RWPE2 (cell line): ENCODE measurements at regions not wholly inside any gene's neighbourhood (a gene's known extent, or its start where the extent isn't known, plus 50 kb on each side); places are given as distances from the start of the nearest gene placed in this dataset.

Experiments
- ATAC-seq: fragments of 200-7000 bp; cut with Tn5 transposase; 3 replicates; pipeline ENCODE4 v1.9.1; 2021; ENCODE audit warnings: low read depth
- DNase-seq: peaks from one replicate; pipeline ENCODE4 v3.0.0-alpha.2; 2020; ENCODE audit warnings: low spot score
- H3K27ac ChIP-seq: fragments of 450-650 bp; 2 replicates; pipeline ENCODE4 v1.5.1; 2017; ENCODE audit warnings: mild to moderate bottlenecking; ENCODE audit not compliant: poor library complexity, severe bottlenecking
- H3K27me3 ChIP-seq: fragments of 250-450 bp; sonication (Bioruptor Pico); 2 replicates; pipeline ENCODE4 v1.5.1; 2021; ENCODE audit warnings: mild to moderate bottlenecking, moderate library complexity; ENCODE audit not compliant: insufficient read depth, poor library complexity, severe bottlenecking
- H3K36me3 ChIP-seq: fragments of 250-450 bp; sonication (Bioruptor Pico); 2 replicates; pipeline ENCODE4 v1.5.1; 2020; ENCODE audit warnings: low read depth, mild to moderate bottlenecking, moderate library complexity
- H3K4me1 ChIP-seq: fragments of 250-450 bp; sonication (Bioruptor Pico); 2 replicates; pipeline ENCODE4 v1.5.1; 2021; ENCODE audit warnings: mild to moderate bottlenecking, moderate library complexity; ENCODE audit not compliant: insufficient read depth, poor library complexity, severe bottlenecking
- H3K4me3 ChIP-seq: fragments of 250-450 bp; sonication (Bioruptor Pico); 2 replicates; pipeline ENCODE4 v1.5.1; 2021; ENCODE audit warnings: mild to moderate bottlenecking, moderate library complexity; ENCODE audit not compliant: severe bottlenecking
- H3K9me3 ChIP-seq: fragments of 250-450 bp; sonication (Bioruptor Pico); 2 replicates; pipeline ENCODE4 v1.5.1; 2021; ENCODE audit warnings: mild to moderate bottlenecking, moderate library complexity; ENCODE audit not compliant: severe bottlenecking
- TF ChIP-seq, protein P1 (sequence below): fragments of 450-650 bp; IDR thresholded peaks from one replicate; pipeline ENCODE4 v1.5.1; 2017; ENCODE audit warnings: mild to moderate bottlenecking, moderate library complexity; ENCODE audit not compliant: poor library complexity, severe bottlenecking

DNA sequence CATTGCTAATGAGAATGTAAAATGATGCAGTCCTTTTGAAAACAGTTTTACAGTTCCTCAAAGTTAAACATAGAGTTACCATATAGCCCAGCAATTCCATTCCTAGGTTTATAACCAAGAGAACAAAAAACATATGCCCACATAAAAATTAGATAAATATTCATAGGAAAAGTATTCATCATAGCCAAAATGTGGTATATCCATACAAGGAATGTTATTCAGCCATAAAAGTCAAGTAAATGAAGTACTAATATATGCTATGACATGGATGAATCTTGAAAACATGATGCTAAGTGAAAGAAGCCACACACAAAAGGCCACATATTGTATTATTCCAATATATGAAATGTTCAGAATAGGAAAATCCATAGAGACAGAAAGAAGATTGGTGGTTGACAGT lies 158.0 kb upstream of the CARMIL1 start:
- Histone ChIP-seq H3K27me3 (no peaks in the 10 kb centered on the region), H3K9me3 (no peaks in the 10 kb centered on the region), H3K27ac (no peak overlapping the region), H3K4me3 (no peak overlapping the region), H3K36me3 (no peaks in the 10 kb centered on the region), H3K4me1 (no peaks in the 10 kb centered on the region)
- TF ChIP-seq, protein P1, sequence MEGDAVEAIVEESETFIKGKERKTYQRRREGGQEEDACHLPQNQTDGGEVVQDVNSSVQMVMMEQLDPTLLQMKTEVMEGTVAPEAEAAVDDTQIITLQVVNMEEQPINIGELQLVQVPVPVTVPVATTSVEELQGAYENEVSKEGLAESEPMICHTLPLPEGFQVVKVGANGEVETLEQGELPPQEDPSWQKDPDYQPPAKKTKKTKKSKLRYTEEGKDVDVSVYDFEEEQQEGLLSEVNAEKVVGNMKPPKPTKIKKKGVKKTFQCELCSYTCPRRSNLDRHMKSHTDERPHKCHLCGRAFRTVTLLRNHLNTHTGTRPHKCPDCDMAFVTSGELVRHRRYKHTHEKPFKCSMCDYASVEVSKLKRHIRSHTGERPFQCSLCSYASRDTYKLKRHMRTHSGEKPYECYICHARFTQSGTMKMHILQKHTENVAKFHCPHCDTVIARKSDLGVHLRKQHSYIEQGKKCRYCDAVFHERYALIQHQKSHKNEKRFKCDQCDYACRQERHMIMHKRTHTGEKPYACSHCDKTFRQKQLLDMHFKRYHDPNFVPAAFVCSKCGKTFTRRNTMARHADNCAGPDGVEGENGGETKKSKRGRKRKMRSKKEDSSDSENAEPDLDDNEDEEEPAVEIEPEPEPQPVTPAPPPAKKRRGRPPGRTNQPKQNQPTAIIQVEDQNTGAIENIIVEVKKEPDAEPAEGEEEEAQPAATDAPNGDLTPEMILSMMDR = no peak
- ATAC-seq (no peak), DNase-seq (no peak)

DNA sequence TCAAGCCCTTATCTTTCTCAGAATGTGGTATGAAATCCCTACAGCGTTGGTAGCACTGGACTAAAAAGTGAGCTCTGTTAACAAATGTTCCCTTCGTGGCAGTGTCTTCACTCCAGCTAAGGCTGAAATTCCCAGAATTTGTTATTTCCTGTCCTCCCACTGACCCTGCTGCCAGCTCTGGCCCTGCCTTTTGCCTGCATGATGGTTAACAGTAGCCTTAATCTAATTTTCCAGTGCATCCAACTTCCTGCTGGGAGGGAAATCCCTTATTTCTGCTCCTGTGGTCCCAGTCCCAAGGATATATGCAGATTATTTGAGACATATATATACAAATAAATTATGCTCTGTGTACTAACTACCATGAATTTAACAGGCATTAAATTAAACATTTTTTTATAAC lies 157.2 kb upstream of the CARMIL1 start:
- Histone ChIP-seq H3K9me3 (no peaks in the 10 kb centered on the region), H3K4me1 (no peaks in the 10 kb centered on the region), H3K36me3 (no peaks in the 10 kb centered on the region), H3K27me3 (no peaks in the 10 kb centered on the region), H3K27ac (no peak overlapping the region), H3K4me3 (no peak overlapping the region)
- ATAC-seq (no peak), DNase-seq (no peak)
- TF ChIP-seq, protein P1 = no peak

DNA sequence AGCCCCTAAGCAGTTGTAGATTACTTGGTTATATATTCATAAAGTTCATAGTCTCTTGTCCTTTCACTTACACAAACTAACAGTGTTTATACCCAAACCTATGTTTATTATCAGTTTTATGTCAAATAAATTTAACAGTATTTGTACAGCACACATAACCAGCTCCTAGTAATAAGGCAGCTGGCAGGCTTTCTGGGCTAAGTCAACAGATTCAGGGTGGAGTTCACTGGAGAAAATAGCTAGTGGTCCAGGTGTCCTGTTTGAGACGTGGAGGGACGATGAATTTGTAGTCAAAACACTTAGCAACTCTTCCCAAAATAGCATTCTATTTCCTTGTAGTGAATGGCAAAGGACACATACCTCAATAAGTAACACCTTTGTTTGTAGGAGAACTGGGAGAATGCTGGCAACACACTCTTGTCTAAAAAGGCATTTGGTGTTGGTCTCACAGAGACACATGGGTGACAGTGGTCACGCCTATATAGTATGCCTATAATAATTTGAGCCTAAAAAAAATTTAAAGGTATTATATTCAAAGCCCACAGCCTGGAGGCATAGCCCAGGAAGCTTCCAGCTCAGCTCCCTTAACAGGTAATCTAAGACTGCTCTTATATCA lies 156.4 kb upstream of the CARMIL1 start:
- Histone ChIP-seq H3K27me3 (no peaks in the 10 kb centered on the region), H3K9me3 (no peaks in the 10 kb centered on the region), H3K27ac (no peak overlapping the region), H3K36me3 (no peaks in the 10 kb centered on the region), H3K4me1 (no peaks in the 10 kb centered on the region), H3K4me3 (no peak overlapping the region)
- no peak for DNase-seq
- no peak for ATAC-seq
- TF ChIP-seq, protein P1 = no peak

DNA sequence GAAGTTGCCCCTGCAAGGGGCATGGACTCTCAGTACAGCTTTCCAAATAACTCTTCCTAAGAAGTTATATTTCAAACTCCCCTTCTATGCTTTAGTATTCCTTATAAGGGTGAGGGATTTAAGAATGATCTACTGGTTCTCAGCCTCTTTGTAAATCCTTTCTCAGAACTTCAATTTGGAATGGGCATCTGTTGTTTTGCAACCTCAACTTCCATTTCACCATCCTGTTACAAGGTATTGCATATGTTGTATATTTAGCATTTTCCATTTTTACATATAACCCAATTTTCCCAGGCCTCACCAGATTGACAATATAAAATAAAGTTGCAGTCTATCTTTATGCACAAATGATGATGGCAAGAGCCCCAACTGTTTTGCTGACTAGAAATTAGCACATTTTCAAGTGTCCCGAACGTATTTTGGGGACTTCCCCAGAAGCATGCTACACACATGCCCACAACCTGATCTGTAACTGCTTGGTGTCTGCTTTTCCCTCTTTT lies 154.9 kb upstream of the CARMIL1 start:
- H3K36me3 ChIP-seq = no peaks in the 10 kb centered on the region
- H3K9me3 ChIP-seq = no peaks in the 10 kb centered on the region
- no peaks in the 10 kb centered on the region for H3K4me1 ChIP-seq
- TF ChIP-seq, protein P1 = no peak
- H3K4me3 ChIP-seq = no peak overlapping the region
- H3K27me3 ChIP-seq = no peaks in the 10 kb centered on the region
- DNase-seq (no peak), ATAC-seq (no peak)
- no peak overlapping the region for H3K27ac ChIP-seq

DNA sequence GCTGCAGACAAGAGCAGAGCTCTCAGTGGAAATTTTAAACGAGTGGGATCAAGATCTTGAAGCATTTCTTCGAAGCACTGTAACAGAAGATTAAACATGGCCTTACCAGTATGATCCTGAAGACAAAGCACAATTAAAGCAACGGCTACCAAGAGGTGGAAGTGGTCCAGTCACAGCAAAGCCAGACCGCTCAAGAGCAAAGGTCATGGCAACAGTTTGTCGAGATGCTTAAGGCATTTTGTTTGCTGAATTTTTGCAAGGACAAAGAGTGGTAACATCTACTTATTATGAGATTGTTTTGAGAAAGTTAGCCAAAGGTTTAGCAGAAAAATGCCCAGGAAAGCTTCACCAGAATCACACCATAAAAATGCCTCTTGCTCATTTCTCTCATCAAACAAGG lies 153.4 kb upstream of the CARMIL1 start:
- no peaks in the 10 kb centered on the region for H3K9me3 ChIP-seq
- no peaks in the 10 kb centered on the region for H3K36me3 ChIP-seq
- DNase-seq (no peak), ATAC-seq (no peak)
- H3K4me3 ChIP-seq = no peak overlapping the region
- TF ChIP-seq, protein P1 = no peak
- no peaks in the 10 kb centered on the region for H3K4me1 ChIP-seq
- no peaks in the 10 kb centered on the region for H3K27me3 ChIP-seq
- H3K27ac ChIP-seq = no peak overlapping the region
